ENCODE measurements at regions not wholly inside any gene's neighbourhood (a gene's known extent, or its start where the extent isn't known, plus 50 kb on each side); places are given as distances from the start of the nearest gene placed in this dataset.

DNA sequence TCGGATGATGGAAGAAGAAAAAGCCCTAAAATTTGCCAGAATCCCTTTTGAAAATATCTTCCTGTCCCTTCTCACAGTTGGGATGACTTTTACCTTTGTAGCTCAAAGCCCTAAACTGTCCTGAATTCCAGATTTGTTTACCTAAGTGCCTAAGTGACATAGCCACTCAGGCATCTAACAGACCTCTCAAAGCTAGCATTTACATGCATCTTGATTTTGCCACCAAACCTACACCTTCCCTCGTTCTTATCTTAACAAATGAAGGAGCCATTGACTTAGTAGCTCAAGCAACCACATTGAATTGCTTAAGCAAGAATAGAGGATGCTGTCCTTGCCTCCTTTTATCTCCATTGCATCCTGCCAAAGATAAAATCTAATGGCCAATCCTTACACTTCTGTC is 198.4 kb upstream of the NTM start:
- CTCF ChIA-PET = interaction anchor here (0.9 to 1.3 kb wide), 2 partner anchors 107 to 407 kb away, joined by 3 read pairs; no protein-coding TSS in a partner anchor
- Histone ChIP-seq H3K4me1 (ENCODE audit: control insufficient read depth, insufficient read depth, low read length) (no peaks in the 10 kb centered on the region), H3K36me3 (ENCODE audit: control insufficient read depth in 2 of 2, insufficient read depth in 1 of 2, low read length in 2 of 2) (no peaks in the 10 kb centered on the region), H3K9me3 (ENCODE audit: control insufficient read depth, insufficient read depth, low read depth, low read length) (no peaks in the 10 kb centered on the region), H3K4me3 (ENCODE audit: low read depth, low read length) (no peak overlapping the region), H3K27ac (ENCODE audit: extremely low read depth, low read depth, low read length) (no peak overlapping the region)
- TF ChIP-seq GFI1B (tag by site-specific recombination; IDR thresholded peaks at IDR 0.05) (no peak), ZBTB21 (tag by site-specific recombination; IDR thresholded peaks at IDR 0.05) (no peak), ZNF596 (tag by site-specific recombination; IDR thresholded peaks at IDR 0.05) (no peak), ZXDB (tag by site-specific recombination; IDR thresholded peaks at IDR 0.05) (no peak), ZFP69B (tag by site-specific recombination; IDR thresholded peaks at IDR 0.05) (no peak), ZNF792 (tag by site-specific recombination; IDR thresholded peaks at IDR 0.05) (no peak), ZNF548 (tag by site-specific recombination; IDR thresholded peaks at IDR 0.05) (no peak), ZNF350 (tag by site-specific recombination; IDR thresholded peaks at IDR 0.05) (no peak)
- POLR2A ChIA-PET = no interaction called here

DNA sequence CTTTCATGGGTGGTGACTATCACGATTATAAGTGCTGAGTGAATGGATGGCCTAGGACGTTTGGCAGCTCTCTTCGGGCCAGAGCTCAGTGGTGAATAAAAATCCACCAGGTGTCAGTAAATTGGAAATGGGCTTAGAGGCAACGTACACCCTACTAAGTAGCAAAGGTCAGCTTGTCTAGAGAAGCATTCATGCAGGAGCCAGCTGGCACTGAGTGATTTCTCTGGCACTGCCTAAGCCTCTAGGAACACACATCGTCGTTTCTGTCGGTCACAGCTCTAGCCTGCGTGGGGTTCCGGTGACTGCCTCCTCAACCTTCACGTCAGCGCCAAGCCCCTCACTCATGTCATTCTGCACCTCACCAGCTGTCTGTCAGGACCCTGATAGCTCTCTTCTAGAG is 192.4 kb upstream of the NTM start:
- CTCF ChIA-PET = interaction anchor here (0.6 to 1.3 kb wide), 4 partner anchors 26 to 274 kb away, joined by 3 to 7 read pairs (median 4); no protein-coding TSS in a partner anchor
- TF ChIP-seq YY1 (tag by site-specific recombination; IDR thresholded peaks at IDR 0.05) = no peak
- no peak for TF ChIP-seq ZNF121 (tag by site-specific recombination; IDR thresholded peaks at IDR 0.05)
- TF ChIP-seq, protein P1, sequence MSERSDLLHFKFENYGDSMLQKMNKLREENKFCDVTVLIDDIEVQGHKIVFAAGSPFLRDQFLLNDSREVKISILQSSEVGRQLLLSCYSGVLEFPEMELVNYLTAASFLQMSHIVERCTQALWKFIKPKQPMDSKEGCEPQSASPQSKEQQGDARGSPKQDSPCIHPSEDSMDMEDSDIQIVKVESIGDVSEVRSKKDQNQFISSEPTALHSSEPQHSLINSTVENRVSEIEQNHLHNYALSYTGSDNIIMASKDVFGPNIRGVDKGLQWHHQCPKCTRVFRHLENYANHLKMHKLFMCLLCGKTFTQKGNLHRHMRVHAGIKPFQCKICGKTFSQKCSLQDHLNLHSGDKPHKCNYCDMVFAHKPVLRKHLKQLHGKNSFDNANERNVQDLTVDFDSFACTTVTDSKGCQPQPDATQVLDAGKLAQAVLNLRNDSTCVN (tag by site-specific recombination; optimal IDR thresholded peaks at IDR 0.05) = no peak
- TF ChIP-seq, protein P2, sequence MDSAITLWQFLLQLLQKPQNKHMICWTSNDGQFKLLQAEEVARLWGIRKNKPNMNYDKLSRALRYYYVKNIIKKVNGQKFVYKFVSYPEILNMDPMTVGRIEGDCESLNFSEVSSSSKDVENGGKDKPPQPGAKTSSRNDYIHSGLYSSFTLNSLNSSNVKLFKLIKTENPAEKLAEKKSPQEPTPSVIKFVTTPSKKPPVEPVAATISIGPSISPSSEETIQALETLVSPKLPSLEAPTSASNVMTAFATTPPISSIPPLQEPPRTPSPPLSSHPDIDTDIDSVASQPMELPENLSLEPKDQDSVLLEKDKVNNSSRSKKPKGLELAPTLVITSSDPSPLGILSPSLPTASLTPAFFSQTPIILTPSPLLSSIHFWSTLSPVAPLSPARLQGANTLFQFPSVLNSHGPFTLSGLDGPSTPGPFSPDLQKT (IDR thresholded peaks at IDR 0.05; ENCODE audit: borderline replicate concordance, low read depth, low read length) = no peak
- TF ChIP-seq, protein P3, sequence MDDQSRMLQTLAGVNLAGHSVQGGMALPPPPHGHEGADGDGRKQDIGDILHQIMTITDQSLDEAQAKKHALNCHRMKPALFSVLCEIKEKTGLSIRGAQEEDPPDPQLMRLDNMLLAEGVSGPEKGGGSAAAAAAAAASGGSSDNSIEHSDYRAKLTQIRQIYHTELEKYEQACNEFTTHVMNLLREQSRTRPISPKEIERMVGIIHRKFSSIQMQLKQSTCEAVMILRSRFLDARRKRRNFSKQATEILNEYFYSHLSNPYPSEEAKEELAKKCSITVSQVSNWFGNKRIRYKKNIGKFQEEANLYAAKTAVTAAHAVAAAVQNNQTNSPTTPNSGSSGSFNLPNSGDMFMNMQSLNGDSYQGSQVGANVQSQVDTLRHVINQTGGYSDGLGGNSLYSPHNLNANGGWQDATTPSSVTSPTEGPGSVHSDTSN (CRISPR knock-in tag; IDR thresholded peaks at IDR 0.05) = no peak
- TF ChIP-seq, protein P4, sequence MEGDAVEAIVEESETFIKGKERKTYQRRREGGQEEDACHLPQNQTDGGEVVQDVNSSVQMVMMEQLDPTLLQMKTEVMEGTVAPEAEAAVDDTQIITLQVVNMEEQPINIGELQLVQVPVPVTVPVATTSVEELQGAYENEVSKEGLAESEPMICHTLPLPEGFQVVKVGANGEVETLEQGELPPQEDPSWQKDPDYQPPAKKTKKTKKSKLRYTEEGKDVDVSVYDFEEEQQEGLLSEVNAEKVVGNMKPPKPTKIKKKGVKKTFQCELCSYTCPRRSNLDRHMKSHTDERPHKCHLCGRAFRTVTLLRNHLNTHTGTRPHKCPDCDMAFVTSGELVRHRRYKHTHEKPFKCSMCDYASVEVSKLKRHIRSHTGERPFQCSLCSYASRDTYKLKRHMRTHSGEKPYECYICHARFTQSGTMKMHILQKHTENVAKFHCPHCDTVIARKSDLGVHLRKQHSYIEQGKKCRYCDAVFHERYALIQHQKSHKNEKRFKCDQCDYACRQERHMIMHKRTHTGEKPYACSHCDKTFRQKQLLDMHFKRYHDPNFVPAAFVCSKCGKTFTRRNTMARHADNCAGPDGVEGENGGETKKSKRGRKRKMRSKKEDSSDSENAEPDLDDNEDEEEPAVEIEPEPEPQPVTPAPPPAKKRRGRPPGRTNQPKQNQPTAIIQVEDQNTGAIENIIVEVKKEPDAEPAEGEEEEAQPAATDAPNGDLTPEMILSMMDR (tag by site-specific recombination; IDR thresholded peaks at IDR 0.05) = no peak
- no peak for TF ChIP-seq ZNF2 (tag by site-specific recombination; IDR thresholded peaks at IDR 0.05)
- no peak for TF ChIP-seq ZNF600 (tag by site-specific recombination; IDR thresholded peaks at IDR 0.05)
- TF ChIP-seq, protein P5, sequence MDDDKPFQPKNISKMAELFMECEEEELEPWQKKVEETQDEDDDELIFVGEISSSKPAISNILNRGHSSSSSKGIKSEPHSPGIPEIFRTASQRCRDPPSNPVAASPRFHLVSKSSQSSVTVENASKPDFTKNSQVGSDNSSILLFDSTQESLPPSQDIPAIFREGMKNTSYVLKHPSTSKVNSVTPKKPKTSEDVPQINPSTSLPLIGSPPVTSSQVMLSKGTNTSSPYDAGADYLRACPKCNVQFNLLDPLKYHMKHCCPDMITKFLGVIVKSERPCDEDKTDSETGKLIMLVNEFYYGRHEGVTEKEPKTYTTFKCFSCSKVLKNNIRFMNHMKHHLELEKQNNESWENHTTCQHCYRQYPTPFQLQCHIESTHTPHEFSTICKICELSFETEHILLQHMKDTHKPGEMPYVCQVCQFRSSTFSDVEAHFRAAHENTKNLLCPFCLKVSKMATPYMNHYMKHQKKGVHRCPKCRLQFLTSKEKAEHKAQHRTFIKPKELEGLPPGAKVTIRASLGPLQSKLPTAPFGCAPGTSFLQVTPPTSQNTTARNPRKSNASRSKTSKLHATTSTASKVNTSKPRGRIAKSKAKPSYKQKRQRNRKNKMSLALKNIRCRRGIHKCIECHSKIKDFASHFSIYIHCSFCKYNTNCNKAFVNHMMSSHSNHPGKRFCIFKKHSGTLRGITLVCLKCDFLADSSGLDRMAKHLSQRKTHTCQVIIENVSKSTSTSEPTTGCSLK (tag by site-specific recombination; IDR thresholded peaks at IDR 0.05) = no peak
- TF ChIP-seq, protein P6, sequence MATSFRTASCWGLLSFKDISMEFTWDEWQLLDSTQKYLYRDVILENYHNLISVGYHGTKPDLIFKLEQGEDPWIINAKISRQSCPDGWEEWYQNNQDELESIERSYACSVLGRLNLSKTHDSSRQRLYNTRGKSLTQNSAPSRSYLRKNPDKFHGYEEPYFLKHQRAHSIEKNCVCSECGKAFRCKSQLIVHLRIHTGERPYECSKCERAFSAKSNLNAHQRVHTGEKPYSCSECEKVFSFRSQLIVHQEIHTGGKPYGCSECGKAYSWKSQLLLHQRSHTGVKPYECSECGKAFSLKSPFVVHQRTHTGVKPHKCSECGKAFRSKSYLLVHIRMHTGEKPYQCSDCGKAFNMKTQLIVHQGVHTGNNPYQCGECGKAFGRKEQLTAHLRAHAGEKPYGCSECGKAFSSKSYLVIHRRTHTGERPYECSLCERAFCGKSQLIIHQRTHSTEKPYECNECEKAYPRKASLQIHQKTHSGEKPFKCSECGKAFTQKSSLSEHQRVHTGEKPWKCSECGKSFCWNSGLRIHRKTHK (tag by site-specific recombination; IDR thresholded peaks at IDR 0.05) = no peak
- no peak for TF ChIP-seq ZNF830 (tag by site-specific recombination; IDR thresholded peaks at IDR 0.05; ENCODE audit: low read depth)
- H3K4me3 ChIP-seq (ENCODE audit: low read depth, low read length) = no peak overlapping the region
- H3K9me3 ChIP-seq (ENCODE audit: control insufficient read depth, insufficient read depth, low read depth, low read length) = no peaks in the 10 kb centered on the region
- POLR2A ChIA-PET = no interaction called here
- no peaks in the 10 kb centered on the region for H3K36me3 ChIP-seq (ENCODE audit: control insufficient read depth in 2 of 2, insufficient read depth in 1 of 2, low read length in 2 of 2)
- no peaks in the 10 kb centered on the region for H3K4me1 ChIP-seq (ENCODE audit: control insufficient read depth, insufficient read depth, low read length)
- no peak overlapping the region for H3K27ac ChIP-seq (ENCODE audit: extremely low read depth, low read depth, low read length)

Measured in HEK293 (cell line).